Pancreas (tissue), 10 donors: ENCODE measurements at regions not wholly inside any gene's neighbourhood (a gene's known extent, or its start where the extent isn't known, plus 50 kb on each side); places are given as distances from the start of the nearest gene placed in this dataset.

Experiments used
- ATAC-seq, 4 donors: fragments of 200-7000 bp; cut with Tn5 transposase; one replicate each; pipeline versions ENCODE4 v1.8.0 to v1.9.1; 2020; ENCODE audit warnings: mild to moderate bottlenecking in 4 of 4, moderate library complexity in 4 of 4
- DNase-seq, 6 donors: peaks; one replicate each; pipeline ENCODE4 v3.0.0-alpha.2; 2020
- FAIRE-seq: peaks from 2 replicates; lab custom pipeline; 2012; peaks lifted over from hg19 to GRCh38; lab: Jason Lieb, UNC
- H3K27ac ChIP-seq, 4 donors: fragments of 200-600 bp; sonication (generic); 1 replicate in 3 of 4; 2 replicates in 1 of 4; pipeline versions ENCODE4 v1.5.0 to v1.8.0; 2020
- H3K27me3 ChIP-seq, 4 donors: fragments of 200-600 bp; one replicate each; pipeline ENCODE4 v1.8.0; 2021
- H3K36me3 ChIP-seq, 3 donors: fragments of 200-600 bp; sonication (generic) in 1 of 3; one replicate each; pipeline versions ENCODE4 v1.5.0 to v1.8.0; 2020 to 2021
- H3K4me1 ChIP-seq, 3 donors: fragments of 200-600 bp; one replicate each; pipeline ENCODE4 v1.8.0; 2021
- H3K4me3 ChIP-seq, 4 donors: fragments of 200-600 bp; sonication (generic) in 2 of 4; one replicate each; pipeline versions ENCODE4 v1.5.0 to v1.8.0; 2020 to 2021
- H3K9me3 ChIP-seq, 4 donors: fragments of 200-600 bp; one replicate each; pipeline ENCODE4 v1.8.0; 2021
- CTCF ChIP-seq, 4 donors: fragments of 200-600 bp; sonication (generic) in 3 of 4; IDR thresholded peaks; one replicate each; pipeline versions ENCODE4 v1.5.0 to v1.8.0; 2021; ENCODE audit warnings: antibody characterized with exemption in 4 of 4
- WGBS, 2 donors: extraction: QIAGEN DNeasy Blood & Tissue Kit; methylation state at CpG; one replicate each; pipeline ENCODE4 v1.1.7; 2013; 5-methylcytosine and 5-hydroxymethylcytosine counted together
- intact Hi-C, 3 donors: fragments of 100-400 bp; cut with DNase I; formaldehyde crosslinking; loops; one replicate each; pipeline versions ENCODE4 v1.11.1 to v1.14.2; 2022
- donor health status: healthy with polysubstance abuse.
- donor health status: DM: no; HTN: no; CAD: no; lungs with moderate emphysema.
- donor health status: DM: no; HTN: no; CAD: no.
- donor health status: control.
- donor health status: control.
- donor health status: Bipolar disorder and iron deficiency.
- donor health status: DM: yes; HTN: yes; CAD: no.
- donor health status: DM: no; HTN: no; CAD: no.
- donor health status: DM: no; HTN: no; CAD: no.
- donor health status: DM: yes; HTN: yes; CAD: no.

- no peaks in the 10 kb centered on the region for H3K36me3 ChIP-seq
- no peak overlapping the region for H3K27ac ChIP-seq
- intact Hi-C loops, result no loop called here
- H3K9me3 ChIP-seq, result peaks cover 0 to 2% (median 0%) of the 10 kb centered on the region in 4 donors
- no peak overlapping the region for H3K4me3 ChIP-seq
- TF ChIP-seq CTCF (IDR thresholded peaks at IDR 0.05), result no peak
- FAIRE-seq, result no peak
- WGBS, 2 donors, result 87 to 88% methylated on average over 1 of the region's 1 CpG
- no peaks in the 10 kb centered on the region for H3K27me3 ChIP-seq
- H3K4me1 ChIP-seq, result no peaks in the 10 kb centered on the region
- DNase-seq, result no peak
- ATAC-seq, result no peak
Measured at GRCh38 chr2:104262714-104263113, 591.2 kb upstream of the POU3F3 start.

- DNase-seq, result no peak
- ATAC-seq, result no peak
- intact Hi-C loops, result no loop called here
- Histone ChIP-seq H3K4me3 (no peak overlapping the region), H3K27me3 (no peaks in the 10 kb centered on the region), H3K9me3 (no peaks in the 10 kb centered on the region), H3K36me3 (no peaks in the 10 kb centered on the region), H3K4me1 (no peaks in the 10 kb centered on the region), H3K27ac (no peak overlapping the region)
- no peak for TF ChIP-seq CTCF (IDR thresholded peaks at IDR 0.05)
- 63 to 64% methylated on average over 1 of the region's 1 CpG for WGBS, 2 donors
- no peak for FAIRE-seq
Measured at GRCh38 chr2:104279646-104280045, 574.3 kb upstream of the POU3F3 start.

DNA sequence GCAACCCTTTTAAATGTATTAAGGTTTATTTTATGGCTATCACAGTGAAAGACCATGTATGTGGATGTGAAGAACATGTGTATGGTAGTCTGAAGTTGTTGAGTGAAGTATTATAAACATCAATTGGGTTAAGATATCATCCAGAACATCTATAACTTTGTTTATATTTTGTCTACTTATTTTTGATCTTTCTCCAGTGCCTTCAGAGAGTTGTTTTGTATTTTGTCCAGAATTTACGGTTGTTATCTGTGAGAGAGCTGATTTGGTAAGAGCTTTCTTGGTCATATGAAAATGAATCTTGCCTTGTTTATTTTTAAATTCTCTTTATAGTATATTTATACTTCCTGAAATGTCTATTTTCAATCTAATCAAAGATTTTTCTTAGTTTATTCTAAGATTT is 573.7 kb upstream of the POU3F3 start:
- FAIRE-seq (no peak), DNase-seq (no peak), ATAC-seq (no peak)
- Histone ChIP-seq H3K27me3 (no peaks in the 10 kb centered on the region), H3K36me3 (no peaks in the 10 kb centered on the region), H3K27ac (no peak overlapping the region), H3K4me3 (no peak overlapping the region), H3K9me3 (no peaks in the 10 kb centered on the region), H3K4me1 (no peaks in the 10 kb centered on the region)
- intact Hi-C loops, result no loop called here
- TF ChIP-seq CTCF (IDR thresholded peaks at IDR 0.05), result no peak
- WGBS, 2 donors, result 54 to 89% methylated on average over 1 of the region's 1 CpG

GRCh38 chr2:104286841-104287240 is 567.1 kb upstream of the POU3F3 start:
- no peaks in the 10 kb centered on the region for H3K27me3 ChIP-seq
- H3K4me3 ChIP-seq, result no peak overlapping the region
- ATAC-seq, result no peak
- no peak for FAIRE-seq
- no peaks in the 10 kb centered on the region for H3K4me1 ChIP-seq
- no peak for DNase-seq
- intact Hi-C loops, result no loop called here
- no peaks in the 10 kb centered on the region for H3K36me3 ChIP-seq
- no peak overlapping the region for H3K27ac ChIP-seq
- H3K9me3 ChIP-seq, result no peaks in the 10 kb centered on the region
- TF ChIP-seq CTCF (IDR thresholded peaks at IDR 0.05), result no peak
- 66% methylated on average over 3 of the region's 3 CpGs for WGBS, 2 donors

- intact Hi-C loops, result no loop called here
- no peak for ATAC-seq
- Histone ChIP-seq H3K4me1 (no peaks in the 10 kb centered on the region), H3K27ac (no peak overlapping the region), H3K36me3 (no peaks in the 10 kb centered on the region), H3K9me3 (no peaks in the 10 kb centered on the region), H3K27me3 (no peaks in the 10 kb centered on the region), H3K4me3 (no peak overlapping the region)
- no peak for DNase-seq
- 40 to 46% methylated on average over 8 of the region's 8 CpGs for WGBS, 2 donors
- TF ChIP-seq CTCF (IDR thresholded peaks at IDR 0.05), result no peak
- FAIRE-seq, result no peak
Measured at GRCh38 chr2:104289651-104290565, 564.0 kb upstream of the POU3F3 start.
